Stimulated activated CD4-positive, alpha-beta T cell treated with anti-CD3 and anti-CD28 coated beads, Interleukin-1b, Interleukin-23, amount 100 ng/mL, for 4 hours (primary cell): ENCODE measurements at regions not wholly inside any gene's neighbourhood (a gene's known extent, or its start where the extent isn't known, plus 50 kb on each side); places are given as distances from the start of the nearest gene placed in this dataset.
"Not testable (repeated sequence)": the region's sequence is repeated elsewhere in the genome, so short reads cannot be mapped to it uniquely, and the experiment has no call there.

Experiments
- DNase-seq, 2 donors: peaks; one replicate each; pipeline ENCODE4 v3.0.0-alpha.2; 2020; ENCODE audit warnings: low read depth in 2 of 2

GRCh38 chr5:124962111-124962510, 215.7 kb upstream of the ZNF608 start:
- no peak for DNase-seq

GRCh38 chr5:124962735-124963134, 216.3 kb upstream of the ZNF608 start:
- no peak for DNase-seq

GRCh38 chr5:124963236-124963919, 216.9 kb upstream of the ZNF608 start:
- DNase-seq: no peak

GRCh38 chr5:124966741-124967140, 220.3 kb upstream of the ZNF608 start:
- DNase-seq: not testable (repeated sequence)

- not testable (repeated sequence) for DNase-seq
Measured at GRCh38 chr5:124970381-124970780, 223.9 kb upstream of the ZNF608 start.

- no peak for DNase-seq
Measured at GRCh38 chr5:124972703-124973102, 226.3 kb upstream of the ZNF608 start.

- no peak for DNase-seq
Measured at GRCh38 chr5:124973661-124974060, 227.2 kb upstream of the ZNF608 start.

- DNase-seq: no peak
Measured at GRCh38 chr5:124976086-124976485, 229.6 kb upstream of the ZNF608 start.

GRCh38 chr5:124979251-124979650, 232.8 kb upstream of the ZNF608 start:
- DNase-seq: no peak

GRCh38 chr5:124980163-124980941, 233.9 kb upstream of the ZNF608 start:
- no peak for DNase-seq

GRCh38 chr5:124981901-124982300, 235.5 kb upstream of the ZNF608 start:
- no peak for DNase-seq

- no peak for DNase-seq
Measured at GRCh38 chr5:124986170-124986569, 239.7 kb upstream of the ZNF608 start.

GRCh38 chr5:124986667-124987066, 240.2 kb upstream of the ZNF608 start:
- no peak for DNase-seq

- DNase-seq: not testable (repeated sequence)
Measured at GRCh38 chr5:124987786-124988185, 241.3 kb upstream of the ZNF608 start.

- no peak for DNase-seq
Measured at GRCh38 chr5:124990723-124991122, 244.3 kb upstream of the ZNF608 start.

- DNase-seq: no peak
Measured at GRCh38 chr5:124995421-124995820, 249.0 kb upstream of the ZNF608 start.

- DNase-seq: no peak
Measured at GRCh38 chr5:124996023-124996763, 249.8 kb upstream of the ZNF608 start.

- no peak for DNase-seq
Measured at GRCh38 chr5:124996764-124997077, 250.3 kb upstream of the ZNF608 start.

GRCh38 chr5:124997186-124997893, 250.9 kb upstream of the ZNF608 start:
- DNase-seq: no peak

- DNase-seq: no peak
Measured at GRCh38 chr5:124998520-124998919, 252.1 kb upstream of the ZNF608 start.

GRCh38 chr5:125002727-125003598, 256.5 kb upstream of the ZNF608 start:
- DNase-seq: no peak
